GM12864 (cell line): ENCODE measurements at regions not wholly inside any gene's neighbourhood (a gene's known extent, or its start where the extent isn't known, plus 50 kb on each side); places are given as distances from the start of the nearest gene placed in this dataset.

Experiments used
- DNase-seq: peaks from one replicate; pipeline ENCODE4 v3.0.0-alpha.2; 2011; ENCODE audit warnings: low read depth
- H3K4me3 ChIP-seq: 2 replicates; pipeline ENCODE4 v1.5.1; 2011; ENCODE audit warnings: mild to moderate bottlenecking, low read depth, low read length, control low read depth
- CTCF ChIP-seq: IDR thresholded peaks from 2 replicates; pipeline ENCODE4 v1.5.1; 2011; ENCODE audit warnings: low read depth, mild to moderate bottlenecking, moderate library complexity, low read length, control low read depth, inconsistent platforms; ENCODE audit errors: missing control alignments

DNA sequence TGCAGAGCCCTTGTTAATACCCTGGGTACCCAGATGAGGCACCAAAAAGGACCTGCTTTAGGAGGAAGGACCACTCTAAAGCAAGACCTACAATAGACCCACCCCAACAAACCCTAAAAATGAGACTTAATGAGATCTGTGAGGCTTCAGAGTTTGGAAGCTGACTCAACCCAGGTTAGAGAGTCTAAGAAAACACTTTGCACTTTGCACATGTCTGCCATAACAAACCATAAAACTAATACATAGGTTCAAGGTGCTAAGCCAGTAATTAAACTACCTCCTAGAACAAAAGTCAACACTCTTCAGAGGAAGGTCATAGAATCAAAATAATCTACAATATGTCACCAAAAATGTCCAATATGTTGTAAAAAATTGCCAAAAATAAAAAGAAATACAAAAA lies 124.7 kb upstream of the C1orf21 start:
- H3K4me3 ChIP-seq = no peak overlapping the region
- DNase-seq = no peak
- no peak for TF ChIP-seq CTCF

GRCh38 chr1:184267747-184268146 lies 119.1 kb upstream of the C1orf21 start:
- DNase-seq = no peak
- no peak for TF ChIP-seq CTCF
- H3K4me3 ChIP-seq = no peak overlapping the region

- DNase-seq = no peak
- TF ChIP-seq CTCF = no peak
Observed at GRCh38 chr1:184270556-184270955, 116.3 kb upstream of the C1orf21 start.

GRCh38 chr1:184272175-184272866 lies 114.5 kb upstream of the C1orf21 start:
- no peak overlapping the region for H3K4me3 ChIP-seq
- TF ChIP-seq CTCF = no peak
- DNase-seq = no peak

More at GRCh38 chr1:184270556-184270955, 116.3 kb upstream of the C1orf21 start:
- no peak overlapping the region for H3K4me3 ChIP-seq

- no peak for DNase-seq
- H3K4me3 ChIP-seq = no peak overlapping the region
- no peak for TF ChIP-seq CTCF
Observed at GRCh38 chr1:184276416-184276815, 110.4 kb upstream of the C1orf21 start.

GRCh38 chr1:184279911-184280458 lies 106.8 kb upstream of the C1orf21 start:
- no peak for TF ChIP-seq CTCF
- H3K4me3 ChIP-seq = no peak overlapping the region

DNA sequence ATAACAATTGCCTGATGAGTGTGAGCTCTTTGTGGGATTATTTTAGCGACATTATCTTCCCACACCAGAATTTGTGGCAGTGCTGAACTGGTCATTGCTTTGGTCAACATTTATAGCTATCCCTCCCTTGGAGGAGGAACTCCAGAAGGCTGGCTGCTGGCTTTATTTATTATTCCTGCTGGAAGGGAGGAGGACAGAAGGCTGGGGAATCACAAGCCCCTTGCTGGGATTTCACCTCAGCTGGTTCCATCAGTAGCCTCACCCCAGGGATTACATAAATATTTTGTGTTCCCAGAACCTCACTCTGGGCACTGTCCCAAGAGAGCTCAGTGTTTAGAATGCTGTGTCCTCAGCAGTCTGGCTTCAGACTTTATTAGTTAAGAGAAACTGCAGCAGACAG lies 102.8 kb upstream of the C1orf21 start:
- TF ChIP-seq CTCF = no peak

More at GRCh38 chr1:184279911-184280458, 106.8 kb upstream of the C1orf21 start:
- no peak for DNase-seq

More for the DNA sequence above, 102.8 kb upstream of the C1orf21 start:
- no peak for DNase-seq
- H3K4me3 ChIP-seq = no peak overlapping the region
